ENCODE measurements at regions not wholly inside any gene's neighbourhood (a gene's known extent, or its start where the extent isn't known, plus 50 kb on each side); places are given as distances from the start of the nearest gene placed in this dataset.

GRCh38 chr20:48049641-48050040 lies 264.4 kb upstream of the SULF2 start:
- TF ChIP-seq MAX (IDR thresholded peaks at IDR 0.05; ENCODE audit: low read depth, low read length), result no peak
- TF ChIP-seq NFYB (IDR thresholded peaks at IDR 0.05; ENCODE audit: insufficient read depth, low read depth, low read length), result no peak
- TF ChIP-seq ZNF274 (IDR thresholded peaks at IDR 0.05; ENCODE audit: insufficient read depth, insufficient read length), result no peak
- no peak for TF ChIP-seq SPI1 (IDR thresholded peaks at IDR 0.05; ENCODE audit: borderline replicate concordance, insufficient read depth, low read depth, low read length)
